HS-5 (cell line): ENCODE measurements at regions not wholly inside any gene's neighbourhood (a gene's known extent, or its start where the extent isn't known, plus 50 kb on each side); places are given as distances from the start of the nearest gene placed in this dataset.
"Not testable (repeated sequence)": the region's sequence is repeated elsewhere in the genome, so short reads cannot be mapped to it uniquely, and the experiment has no call there.

Experiments
- DNase-seq: peaks from one replicate; pipeline ENCODE4 v3.0.0-alpha.2; 2012; ENCODE audit warnings: low read depth

GRCh38 chr4:97216046-97216445 lies 927.2 kb downstream of the STPG2 start:
- no peak for DNase-seq

- no peak for DNase-seq
Measured at GRCh38 chr4:97235521-97235920, 907.8 kb downstream of the STPG2 start.

- DNase-seq: no peak
Measured at GRCh38 chr4:97238956-97239666, 904.2 kb downstream of the STPG2 start.

- DNase-seq: no peak
Measured at GRCh38 chr4:97239667-97239997, 903.6 kb downstream of the STPG2 start.

GRCh38 chr4:97252615-97253154 lies 890.6 kb downstream of the STPG2 start:
- DNase-seq: no peak

- no peak for DNase-seq
Measured at GRCh38 chr4:97262769-97263168, 880.5 kb downstream of the STPG2 start.

- DNase-seq: no peak
Measured at GRCh38 chr4:97270051-97270450, 873.2 kb downstream of the STPG2 start.

- DNase-seq: no peak
Measured at GRCh38 chr4:97279391-97279790, 863.9 kb downstream of the STPG2 start.

- DNase-seq: no peak
Measured at GRCh38 chr4:97300561-97300960, 842.7 kb downstream of the STPG2 start.

- no peak for DNase-seq
Measured at GRCh38 chr4:97305351-97305750, 837.9 kb downstream of the STPG2 start.

GRCh38 chr4:97309121-97309520 lies 834.2 kb downstream of the STPG2 start:
- no peak for DNase-seq

- DNase-seq: no peak
Measured at GRCh38 chr4:97317201-97317600, 826.1 kb downstream of the STPG2 start.

GRCh38 chr4:97317671-97318070 lies 825.6 kb downstream of the STPG2 start:
- DNase-seq: no peak

GRCh38 chr4:97325751-97326150 lies 817.5 kb downstream of the STPG2 start:
- not testable (repeated sequence) for DNase-seq

GRCh38 chr4:97330917-97331316 lies 812.4 kb downstream of the STPG2 start:
- DNase-seq: no peak

- DNase-seq: no peak
Measured at GRCh38 chr4:97334348-97334747, 808.9 kb downstream of the STPG2 start.

GRCh38 chr4:97349468-97350186 lies 793.6 kb downstream of the STPG2 start:
- no peak for DNase-seq

- no peak for DNase-seq
Measured at GRCh38 chr4:97353876-97354275, 789.4 kb downstream of the STPG2 start.

GRCh38 chr4:97359826-97360225 lies 783.5 kb downstream of the STPG2 start:
- DNase-seq: no peak

- DNase-seq: no peak
Measured at GRCh38 chr4:97360733-97361132, 782.5 kb downstream of the STPG2 start.

GRCh38 chr4:97367878-97368277 lies 775.4 kb downstream of the STPG2 start:
- peak; percentile 58 for DNase-seq

GRCh38 chr4:97370568-97370967 lies 772.7 kb downstream of the STPG2 start:
- no peak for DNase-seq

- DNase-seq: no peak
Measured at GRCh38 chr4:97374526-97374925, 768.8 kb downstream of the STPG2 start.

- DNase-seq: no peak
Measured at GRCh38 chr4:97386969-97387368, 756.3 kb downstream of the STPG2 start.
